ENCODE measurements at regions not wholly inside any gene's neighbourhood (a gene's known extent, or its start where the extent isn't known, plus 50 kb on each side); places are given as distances from the start of the nearest gene placed in this dataset.

DNA sequence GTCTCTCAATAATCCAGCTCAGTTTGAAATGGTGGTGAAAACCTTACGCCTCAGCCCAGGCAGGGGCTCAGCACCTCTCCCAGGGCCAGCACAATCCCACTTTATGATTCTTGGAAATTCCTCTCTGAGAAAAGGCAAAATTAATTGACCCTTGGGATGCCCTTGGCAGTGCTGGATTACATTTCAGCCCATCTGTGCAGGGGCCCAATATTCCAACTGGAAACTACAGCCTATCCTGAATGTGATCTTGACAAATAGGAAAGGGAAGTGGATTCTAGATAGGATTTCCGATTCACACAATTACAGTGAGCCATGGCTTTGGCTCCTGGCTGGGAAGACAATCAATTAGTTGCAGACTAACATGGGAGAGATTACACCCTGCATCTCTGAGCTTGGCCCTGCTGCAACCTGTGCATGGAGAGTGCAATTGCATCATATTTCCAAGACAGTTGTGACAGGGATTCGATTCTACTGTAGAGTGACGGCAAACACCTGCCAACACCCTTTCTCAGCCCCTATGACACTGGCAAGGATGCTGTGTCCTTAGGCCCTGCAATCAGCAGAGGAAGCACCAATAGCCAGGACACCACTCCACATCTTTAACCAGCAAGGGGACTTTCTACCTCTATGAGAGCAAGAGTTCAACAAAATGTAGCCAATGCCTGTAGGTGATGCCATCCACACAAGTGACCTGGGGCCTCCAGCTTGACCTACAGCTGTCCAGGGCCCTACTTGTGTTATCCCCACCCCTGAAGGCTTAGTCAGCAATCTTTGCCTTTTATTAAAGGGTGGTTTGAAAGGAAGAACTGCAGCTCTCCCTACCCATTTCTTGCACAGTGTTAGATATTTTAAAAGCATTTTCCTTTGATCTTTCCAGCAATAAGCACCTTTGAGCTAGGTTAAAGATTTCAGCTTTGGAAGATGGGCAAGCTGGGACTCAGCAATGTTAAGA lies 187.2 kb upstream of the HS6ST1 start:
- no peak for TF ChIP-seq Cebpa-rat (IDR thresholded peaks at IDR 0.05)
- Histone ChIP-seq H3K4me2 (peak overlapping the region; percentile 14 to 95 (median 77); a peak in 21 of 22 replicates), H3K4me1 (peaks cover 20 to 63% (median 59%) of the 10 kb centered on the region in 10 experiments)

DNA sequence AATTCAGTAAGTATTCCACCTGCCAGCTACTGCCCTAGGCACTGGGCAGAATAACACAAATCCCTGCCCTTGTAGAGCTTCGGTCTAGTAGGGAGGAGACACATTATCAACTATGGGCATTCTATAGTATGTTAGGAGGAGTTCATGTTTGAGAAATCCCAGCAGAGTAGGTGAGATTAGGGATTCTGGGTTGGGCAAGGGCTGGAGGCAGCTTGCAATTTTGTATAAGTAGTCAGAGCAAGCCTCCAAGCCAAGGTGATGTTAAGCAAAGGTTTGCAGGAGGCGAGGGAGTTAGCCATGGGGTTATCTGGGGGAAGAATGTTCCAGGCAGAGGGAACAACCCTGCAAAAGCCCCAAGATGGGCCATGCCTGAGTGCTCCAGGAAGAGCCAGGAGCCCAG lies 187.9 kb upstream of the HS6ST1 start:
- Histone ChIP-seq H3K4me1 (peaks cover 25 to 56% (median 52%) of the 10 kb centered on the region in 10 experiments), H3K4me3 (no peak overlapping the region), H3K9ac (no peak overlapping the region), H3K36me3 (peaks cover 0 to 4% (median 0%) of the 10 kb centered on the region in 11 experiments; a peak in 2 of 22 replicates), H4K20me1 (peaks cover 0 to 13% (median 0%) of the 10 kb centered on the region in 11 experiments; a peak in 4 of 22 replicates), H3K27me3 (peaks cover 0 to 19% (median 0%) of the 10 kb centered on the region in 11 experiments; a peak in 2 of 22 replicates), H3K9me3 (replicated peaks in 1 of 11) (peaks cover 0 to 8% (median 4%) of the 10 kb centered on the region in 11 experiments; a peak in 11 of 22 replicates), H3K27ac (no peak overlapping the region), H3K4me2 (peak overlapping the region in 6 of 11 experiments; percentile 3 to 95 (median 38); a peak in 9 of 22 replicates)
- no peak for TF ChIP-seq Cebpa-rat (IDR thresholded peaks at IDR 0.05)

More for the DNA sequence above, 187.2 kb upstream of the HS6ST1 start:
- Histone ChIP-seq H3K9ac (no peak overlapping the region), H3K27me3 (peaks cover 0 to 19% (median 0%) of the 10 kb centered on the region in 11 experiments; a peak in 2 of 22 replicates), H3K9me3 (replicated peaks in 1 of 11) (peaks cover 0 to 8% (median 4%) of the 10 kb centered on the region in 11 experiments; a peak in 11 of 22 replicates), H3K27ac (no peak overlapping the region), H4K20me1 (peaks cover 0 to 20% (median 0%) of the 10 kb centered on the region in 11 experiments; a peak in 4 of 22 replicates), H3K4me3 (no peak overlapping the region), H3K36me3 (no peaks in the 10 kb centered on the region; a peak in 2 of 22 replicates)

DNA sequence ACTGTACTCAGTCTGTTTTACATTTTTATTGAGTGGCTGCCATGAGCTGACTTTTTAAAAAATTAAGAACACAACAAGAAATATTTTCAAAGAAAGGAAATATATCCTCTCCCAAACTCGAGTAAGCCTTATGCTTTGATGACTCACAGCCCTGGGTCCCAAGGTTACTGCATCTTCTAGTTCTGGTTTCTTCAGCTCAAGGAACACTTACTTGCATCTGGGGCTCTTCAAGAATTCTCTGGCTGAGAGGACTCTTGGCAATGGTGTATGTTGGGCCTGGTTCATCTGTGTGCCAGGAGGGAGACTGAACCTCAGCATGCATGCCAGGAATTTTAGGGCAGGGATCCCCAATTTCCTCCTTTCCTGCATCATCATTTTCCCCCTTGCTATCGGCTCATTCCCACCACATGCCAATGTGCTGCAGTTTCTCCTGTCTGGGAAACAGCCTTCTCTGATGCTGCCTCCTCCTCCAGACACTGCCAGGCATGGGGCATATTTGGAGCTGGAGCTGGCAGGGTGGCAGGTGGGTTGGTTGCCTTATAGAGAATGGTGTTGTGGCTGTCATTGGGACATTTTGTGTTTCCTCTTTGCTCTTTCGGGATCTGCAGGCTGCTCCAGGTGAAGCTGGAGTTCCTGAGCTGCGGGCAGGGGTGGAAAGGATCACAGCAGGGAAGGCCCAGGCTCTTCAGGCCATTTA lies 192.2 kb upstream of the HS6ST1 start:
- Histone ChIP-seq H3K27ac (no peak overlapping the region), H4K20me1 (no peaks in the 10 kb centered on the region), H3K27me3 (no peaks in the 10 kb centered on the region), H3K36me3 (peaks cover 0 to 7% (median 0%) of the 10 kb centered on the region in 11 experiments; a peak in 2 of 22 replicates), H3K9me3 (replicated peaks in 1 of 11) (peaks cover 0 to 8% (median 4%) of the 10 kb centered on the region in 11 experiments; a peak in 11 of 22 replicates), H3K4me1 (peaks cover 27 to 50% (median 33%) of the 10 kb centered on the region in 10 experiments), H3K9ac (no peak overlapping the region), H3K4me3 (no peak overlapping the region), H3K4me2 (peak overlapping the region in 3 of 11 experiments; percentile 5 to 16 (median 9); a peak in 5 of 22 replicates)
- no peak for TF ChIP-seq Cebpa-rat (IDR thresholded peaks at IDR 0.05)

DNA sequence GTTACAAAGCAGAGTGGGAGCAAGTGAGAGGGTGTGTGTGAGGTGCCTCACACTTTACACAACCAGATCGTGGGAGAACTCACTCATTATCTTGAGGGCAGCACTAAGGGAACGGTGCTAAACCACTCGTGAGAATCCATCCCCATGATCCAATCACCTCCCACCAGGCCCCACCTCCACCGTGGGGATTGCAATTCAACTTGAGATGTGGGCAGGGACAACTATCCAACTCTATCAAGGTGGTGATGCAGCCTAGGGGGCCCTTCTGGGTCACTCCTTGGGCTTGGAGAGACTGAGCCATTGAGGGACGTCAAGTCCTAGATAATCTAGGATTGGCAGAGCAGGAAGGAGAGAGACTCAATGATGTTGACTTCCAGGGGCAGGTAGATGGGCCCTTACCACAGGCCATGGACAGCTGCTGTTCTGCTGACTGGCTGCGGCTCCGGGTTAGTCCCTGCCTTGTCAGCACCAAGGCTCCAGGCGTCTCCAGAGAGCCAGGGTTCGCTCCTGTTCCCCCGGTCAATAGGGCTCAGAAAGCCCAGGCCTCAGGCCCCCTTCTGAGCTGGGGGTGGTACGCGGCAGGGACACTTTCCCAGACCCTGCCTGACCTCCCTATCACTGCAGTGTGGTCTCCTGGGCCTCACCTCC lies 193.2 kb upstream of the HS6ST1 start:
- Histone ChIP-seq H3K9me3 (replicated peaks in 1 of 11) (peaks cover 0 to 8% (median 4%) of the 10 kb centered on the region in 11 experiments; a peak in 11 of 22 replicates), H3K9ac (no peak overlapping the region), H3K4me1 (peaks cover 20 to 48% (median 24%) of the 10 kb centered on the region in 10 experiments), H3K4me2 (peak overlapping the region in 2 of 11 experiments; percentile 71 to 89; a peak in 4 of 22 replicates), H3K27me3 (no peaks in the 10 kb centered on the region), H3K27ac (no peak overlapping the region), H3K36me3 (peaks cover 0 to 7% (median 0%) of the 10 kb centered on the region in 11 experiments; a peak in 3 of 22 replicates), H4K20me1 (no peaks in the 10 kb centered on the region), H3K4me3 (no peak overlapping the region)
- TF ChIP-seq Cebpa-rat (IDR thresholded peaks at IDR 0.05) = no peak

DNA sequence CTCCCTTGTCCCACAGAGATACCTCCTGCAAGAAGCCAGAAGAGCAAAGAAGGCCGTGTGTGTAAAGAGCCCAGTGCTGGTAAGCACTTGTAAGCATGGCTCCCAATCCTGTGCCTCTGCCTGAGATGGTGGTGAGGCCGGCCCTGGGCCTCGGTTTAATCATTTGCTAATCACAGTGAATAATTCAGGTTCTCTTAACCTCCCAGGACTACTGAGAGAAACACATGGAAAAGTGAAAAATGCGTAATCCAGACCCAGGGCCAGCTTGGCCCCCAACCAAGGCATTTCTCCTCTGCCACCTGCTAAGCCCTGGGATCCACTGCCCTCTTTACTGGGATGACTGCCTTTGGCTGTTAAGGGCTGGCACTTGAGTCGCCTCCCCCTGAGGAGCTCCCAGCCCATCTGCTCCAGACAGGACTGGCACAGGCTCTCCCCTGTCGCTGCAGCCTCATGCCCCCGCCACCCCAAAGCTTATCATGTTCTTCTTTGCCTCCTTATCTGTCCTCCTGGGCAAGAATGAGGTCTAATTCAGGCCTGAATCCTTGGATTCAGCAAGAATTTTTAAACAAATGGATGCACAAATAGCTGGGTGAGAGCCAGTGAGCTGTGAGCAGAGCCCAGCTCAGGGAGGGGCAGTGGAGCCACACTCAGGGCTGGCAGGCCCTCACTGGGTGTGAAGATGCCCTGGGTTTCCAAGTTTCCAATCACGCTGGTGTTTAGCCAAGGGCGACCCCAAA lies 193.9 kb upstream of the HS6ST1 start:
- peaks cover 0 to 7% (median 0%) of the 10 kb centered on the region in 11 experiments; a peak in 3 of 22 replicates for H3K36me3 ChIP-seq
- H3K4me1 ChIP-seq = peaks cover 19 to 48% (median 23%) of the 10 kb centered on the region in 10 experiments
- H3K27ac ChIP-seq = peak overlapping the region in 4 of 11 experiments; percentile 33 to 76 (median 64); a peak in 6 of 22 replicates
- peaks cover 0 to 8% (median 4%) of the 10 kb centered on the region in 11 experiments; a peak in 11 of 22 replicates for H3K9me3 ChIP-seq (replicated peaks in 1 of 11)
- 0 out of 22 replicates have a peak overlapping the region, but pooled peaks of 1 of the 11 experiments have one; percentile 42 for H3K9ac ChIP-seq
- peak overlapping the region in 10 of 11 experiments; percentile 45 to 89 (median 64); a peak in 15 of 22 replicates for H3K4me2 ChIP-seq
- H4K20me1 ChIP-seq = no peaks in the 10 kb centered on the region
- TF ChIP-seq Cebpa-rat (IDR thresholded peaks at IDR 0.05) = no peak
- no peak overlapping the region for H3K4me3 ChIP-seq
- H3K27me3 ChIP-seq = no peaks in the 10 kb centered on the region

DNA sequence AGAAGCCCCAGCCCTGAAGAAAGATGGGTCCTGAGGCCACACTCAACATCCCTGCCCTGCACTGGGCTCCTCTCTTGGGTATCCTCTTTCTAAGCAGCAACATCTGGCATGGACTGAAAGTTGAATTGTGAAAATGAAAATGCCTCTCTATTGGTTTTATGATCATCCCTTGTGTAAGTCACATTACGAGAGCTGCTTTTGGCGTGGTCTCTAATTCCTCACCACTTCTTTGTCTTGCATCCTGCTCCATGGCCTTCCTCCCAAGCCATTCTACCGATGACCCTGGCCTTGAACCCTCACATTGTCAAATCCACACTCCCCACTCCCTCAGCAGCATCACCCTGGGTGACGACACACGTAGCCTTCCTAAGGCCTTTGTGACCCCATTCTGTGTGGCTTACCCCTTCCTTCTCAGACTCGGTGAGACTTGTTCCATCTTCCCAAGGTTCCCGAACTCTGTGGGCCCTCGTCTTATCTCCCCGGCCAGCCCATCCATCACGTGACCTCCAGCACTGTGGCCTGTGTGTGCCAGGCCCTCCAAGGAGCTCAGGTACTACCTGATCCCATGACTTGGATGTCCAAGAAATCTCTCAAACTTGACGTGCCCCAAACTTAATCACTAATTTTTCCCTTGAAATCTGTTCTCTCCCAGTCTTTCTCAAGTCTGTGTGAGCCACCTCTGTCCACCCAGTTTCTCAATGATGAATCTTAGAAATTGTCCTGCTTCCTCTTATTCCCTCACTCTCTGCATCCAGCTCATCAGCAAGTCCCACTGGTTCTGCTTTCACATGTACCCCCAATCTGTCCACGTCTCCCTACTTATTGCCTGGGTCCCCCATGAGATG lies 194.7 kb upstream of the HS6ST1 start:
- Histone ChIP-seq H3K4me2 (peak overlapping the region; percentile 45 to 89 (median 60)), H4K20me1 (no peaks in the 10 kb centered on the region), H3K27ac (peak overlapping the region in 6 of 11 experiments; percentile 13 to 76 (median 58); a peak in 10 of 22 replicates), H3K9ac (peak overlapping the region in 3 of 11 experiments; percentile 23 to 42 (median 34); a peak in 4 of 22 replicates), H3K36me3 (peaks cover 0 to 7% (median 0%) of the 10 kb centered on the region in 11 experiments; a peak in 3 of 22 replicates), H3K27me3 (no peaks in the 10 kb centered on the region), H3K4me3 (no peak overlapping the region), H3K4me1 (peaks cover 19 to 48% (median 23%) of the 10 kb centered on the region in 10 experiments), H3K9me3 (replicated peaks in 1 of 11) (peaks cover 0 to 8% (median 4%) of the 10 kb centered on the region in 11 experiments; a peak in 11 of 22 replicates)
- no peak for TF ChIP-seq Cebpa-rat (IDR thresholded peaks at IDR 0.05)

DNA sequence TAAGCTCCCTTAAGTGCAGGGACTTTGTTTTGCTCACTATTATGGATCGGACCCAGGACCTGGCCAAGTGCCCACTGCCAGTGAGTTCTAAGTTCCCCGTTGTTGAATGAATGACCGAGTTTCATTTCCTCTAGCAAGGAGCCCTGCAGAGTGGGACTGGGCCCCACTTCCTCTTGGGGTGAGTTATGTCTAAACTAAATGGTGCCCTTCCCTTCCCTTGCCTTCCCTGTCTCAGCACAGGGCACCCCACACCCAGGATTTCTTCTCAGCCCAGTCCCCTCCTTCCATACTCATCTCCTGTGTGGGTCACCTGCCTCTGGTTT lies 195.3 kb upstream of the HS6ST1 start:
- H3K9ac ChIP-seq = peak overlapping the region in 3 of 11 experiments; percentile 23 to 42 (median 34); a peak in 4 of 22 replicates
- peaks cover 0 to 3% (median 0%) of the 10 kb centered on the region in 11 experiments; a peak in 4 of 22 replicates for H3K9me3 ChIP-seq (replicated peaks in 1 of 11)
- H3K27ac ChIP-seq = peak overlapping the region in 6 of 11 experiments; percentile 11 to 76 (median 58); a peak in 11 of 22 replicates
- peaks cover 0 to 7% (median 0%) of the 10 kb centered on the region in 11 experiments; a peak in 3 of 22 replicates for H3K36me3 ChIP-seq
- TF ChIP-seq Cebpa-rat (IDR thresholded peaks at IDR 0.05) = no peak
- H4K20me1 ChIP-seq = no peaks in the 10 kb centered on the region
- peaks cover 19 to 48% (median 23%) of the 10 kb centered on the region in 10 experiments for H3K4me1 ChIP-seq
- H3K4me2 ChIP-seq = peak overlapping the region; percentile 45 to 89 (median 60)
- no peaks in the 10 kb centered on the region for H3K27me3 ChIP-seq
- H3K4me3 ChIP-seq = no peak overlapping the region

Data from BLaER1 treated with 17β-estradiol and CSF1 and Interleukin-3, amounts not matched to agents 10 nM and 100 nM (cell line).